Progenitor cell of endocrine pancreas (in vitro differentiated cells): ENCODE measurements at regions not wholly inside any gene's neighbourhood (a gene's known extent, or its start where the extent isn't known, plus 50 kb on each side); places are given as distances from the start of the nearest gene placed in this dataset.

ENCODE experiments used
- DNase-seq: peaks from one replicate; pipeline ENCODE4 v3.0.0; 2021; ENCODE audit warnings: low spot score; ENCODE audit not compliant: unreplicated experiment
- H3K27ac Mint-ChIP-seq: 2 replicates; pipeline ENCODE4 v1.8.0; 2021; ENCODE audit warnings: mild to moderate bottlenecking, moderate library complexity, mixed read lengths
- H3K27me3 Mint-ChIP-seq: 2 replicates; pipeline ENCODE4 v1.8.0; 2021; ENCODE audit warnings: mixed read lengths
- H3K36me3 Mint-ChIP-seq: 2 replicates; pipeline ENCODE4 v1.8.0; 2022; ENCODE audit warnings: mixed read lengths; ENCODE audit not compliant: insufficient read depth
- H3K4me1 Mint-ChIP-seq: 2 replicates; pipeline ENCODE4 v1.8.0; 2021; ENCODE audit warnings: low read depth, mixed read lengths
- H3K4me3 Mint-ChIP-seq: 2 replicates; pipeline ENCODE4 v1.8.0; 2021; ENCODE audit warnings: low read depth, mild to moderate bottlenecking, moderate library complexity, mixed read lengths
- H3K9me3 Mint-ChIP-seq: 2 replicates; pipeline ENCODE4 v1.8.0; 2021; ENCODE audit warnings: low read depth, mixed read lengths
- CTCF ChIP-seq: fragments of 200-600 bp; sonication (generic); IDR thresholded peaks from one replicate; pipeline ENCODE4 v1.5.0; 2021; ENCODE audit warnings: antibody characterized with exemption, mild to moderate bottlenecking; ENCODE audit not compliant: unreplicated experiment

DNA sequence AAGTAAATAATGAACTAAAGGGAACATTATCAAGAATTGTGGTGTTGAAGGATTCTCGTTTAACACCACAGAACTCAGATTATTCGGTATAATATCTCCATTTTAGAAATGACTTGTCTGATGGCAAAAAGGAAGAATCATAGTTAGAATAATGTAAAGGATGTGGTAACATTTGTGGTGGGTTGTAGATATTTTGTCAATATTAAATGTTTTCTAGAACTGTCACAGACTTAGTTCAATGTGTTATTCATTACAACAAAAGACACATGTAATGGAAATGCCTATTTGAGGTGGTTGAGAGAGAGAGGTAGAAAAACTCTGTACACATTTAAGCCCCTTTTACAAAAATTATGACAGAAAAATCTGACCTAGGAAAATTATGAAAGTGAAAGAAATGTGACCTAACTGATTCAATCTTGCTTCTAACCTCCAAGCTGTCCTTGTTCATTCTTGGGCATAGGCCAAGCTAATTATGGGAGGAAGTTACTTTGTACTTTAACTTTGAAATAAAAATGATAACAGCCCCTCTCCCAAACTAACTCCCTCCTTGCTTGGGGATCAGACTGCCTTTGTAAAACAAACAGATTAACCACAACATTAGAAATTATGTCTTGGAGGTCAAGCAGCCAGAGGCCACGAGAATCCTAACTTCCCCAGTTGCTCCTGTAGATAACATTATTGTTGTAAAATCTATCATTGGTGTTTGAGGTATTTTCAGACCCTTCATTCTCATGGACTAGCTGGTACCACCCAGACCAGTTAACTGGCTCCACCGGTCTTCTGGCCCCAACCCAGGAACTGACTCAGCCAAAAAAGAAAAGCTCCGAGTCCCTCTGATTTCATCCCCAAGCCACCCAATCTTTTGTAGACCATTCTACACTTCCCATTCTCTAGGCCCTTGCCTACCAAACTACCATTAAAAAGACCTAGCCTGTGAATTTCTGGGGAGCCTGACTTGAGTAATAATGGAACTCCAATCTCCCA is 1287.8 kb upstream of the CDH8 start:
- Mint-ChIP-seq H3K4me3 (no peak overlapping the region), H3K36me3 (no peaks in the 10 kb centered on the region), H3K27ac (no peak overlapping the region), H3K27me3 (no peaks in the 10 kb centered on the region), H3K9me3 (no peaks in the 10 kb centered on the region), H3K4me1 (peaks cover under 1% of the 10 kb centered on the region)
- no peak for TF ChIP-seq CTCF
- DNase-seq = no peak

DNA sequence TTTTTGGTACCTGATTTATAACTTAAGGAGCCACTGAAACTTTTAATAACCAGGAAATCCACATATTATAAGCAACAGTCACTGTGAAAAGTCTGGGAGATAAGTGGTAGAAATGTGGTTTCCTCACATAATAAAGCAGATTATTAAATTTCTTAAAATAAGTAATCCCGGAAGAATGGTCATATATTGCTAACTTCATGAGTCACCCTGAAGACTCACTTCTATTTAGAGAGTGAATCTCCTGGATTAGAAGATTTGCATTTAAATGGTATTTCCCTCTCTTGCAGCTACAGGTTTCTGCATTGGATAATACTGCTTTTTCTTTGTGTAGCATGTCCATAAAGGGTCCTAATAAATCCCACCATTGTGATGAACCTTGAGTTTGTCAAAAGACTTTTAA is 1286.8 kb upstream of the CDH8 start:
- Mint-ChIP-seq H3K27me3 (no peaks in the 10 kb centered on the region), H3K4me1 (no peaks in the 10 kb centered on the region), H3K4me3 (no peak overlapping the region), H3K27ac (no peak overlapping the region), H3K36me3 (no peaks in the 10 kb centered on the region), H3K9me3 (no peaks in the 10 kb centered on the region)
- DNase-seq = no peak
- no peak for TF ChIP-seq CTCF

DNA sequence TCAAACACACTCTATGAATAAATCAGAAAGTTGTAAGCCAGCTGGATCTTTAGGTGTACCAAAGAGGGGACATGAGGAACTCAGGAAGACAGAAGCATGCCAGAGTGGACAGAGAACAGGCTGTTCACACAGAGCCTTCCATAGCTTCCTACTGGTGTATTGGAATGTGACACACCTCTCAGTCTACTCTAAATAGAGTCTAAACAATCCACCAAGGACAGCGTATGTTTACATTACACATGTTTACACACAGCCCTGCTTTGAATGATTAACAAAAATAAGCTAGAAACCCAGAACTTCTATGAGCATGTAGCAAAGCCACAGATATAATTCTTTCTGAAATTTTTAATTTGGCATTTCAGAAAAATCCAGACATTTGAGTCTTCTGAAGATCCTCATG is 1279.0 kb upstream of the CDH8 start:
- H3K36me3 Mint-ChIP-seq = no peaks in the 10 kb centered on the region

GRCh38 chr16:63312346-63312745 is 1276.1 kb upstream of the CDH8 start:
- no peak for DNase-seq
- TF ChIP-seq CTCF = no peak
- Mint-ChIP-seq H3K27me3 (no peaks in the 10 kb centered on the region), H3K4me3 (no peak overlapping the region), H3K4me1 (peaks cover 28% of the 10 kb centered on the region), H3K27ac (no peak overlapping the region), H3K36me3 (no peaks in the 10 kb centered on the region), H3K9me3 (no peaks in the 10 kb centered on the region)

More for the DNA sequence above, 1279.0 kb upstream of the CDH8 start:
- TF ChIP-seq CTCF = no peak
- Mint-ChIP-seq H3K9me3 (no peaks in the 10 kb centered on the region), H3K4me3 (no peak overlapping the region), H3K27me3 (no peaks in the 10 kb centered on the region), H3K4me1 (peaks cover 28% of the 10 kb centered on the region), H3K27ac (peak overlapping the region; percentile 35)
- DNase-seq = no peak

- Mint-ChIP-seq H3K9me3 (no peaks in the 10 kb centered on the region), H3K4me3 (no peak overlapping the region)
- DNase-seq = no peak
These were observed 1275.1 kb upstream of the CDH8 start for GRCh38 chr16:63311313-63311712.

More at GRCh38 chr16:63311313-63311712, 1275.1 kb upstream of the CDH8 start:
- H3K27me3 Mint-ChIP-seq = no peaks in the 10 kb centered on the region
- H3K27ac Mint-ChIP-seq = no peak overlapping the region
- TF ChIP-seq CTCF = no peak
- peaks cover 27% of the 10 kb centered on the region for H3K4me1 Mint-ChIP-seq
- H3K36me3 Mint-ChIP-seq = no peaks in the 10 kb centered on the region
